K562 (cell line): ENCODE measurements at regions not wholly inside any gene's neighbourhood (a gene's known extent, or its start where the extent isn't known, plus 50 kb on each side); places are given as distances from the start of the nearest gene placed in this dataset.

Experiments
- ATAC-seq: fragments of 200-7000 bp; cut with Tn5 transposase; 3 replicates; pipeline ENCODE4 v1.9.1; 2020; ENCODE audit warnings: moderate library complexity
- BruUV-seq: library from RNA; stranded (reverse); fragments of 400-500 nt; replicated peaks from 2 replicates; lab custom pipeline; 2021; lab: Mats Ljungman, UMichigan
- CTCF ChIA-PET: fragments of 300-600 bp; formaldehyde crosslinking; extraction: SDS; loops from one replicate; lab custom pipeline; 2021; ENCODE audit warnings: low intra/inter-chr PET ratio; lab: Yijun Ruan, JAX
- POLR2A ChIA-PET: fragments of 300-600, 350-650 bp; sonication (Branson Sonifier 250); formaldehyde crosslinking; extraction: SDS; loops from one replicate; lab custom pipeline; 2021; ENCODE audit warnings: antibody characterized with exemption, inconsistent platforms; lab: Yijun Ruan, JAX
- DNase-seq, 4 experiments: peaks; one replicate each; pipeline versions ENCODE4 v3.0.0 to v3.0.0-alpha.2; 2011 to 2018; ENCODE audit warnings: low spot score in 3 of 4, mixed read lengths in 3 of 4; ENCODE audit errors: extremely low read depth in 1 of 4
- FAIRE-seq: peaks from 2 replicates; lab custom pipeline; 2011; peaks lifted over from hg19 to GRCh38; lab: Jason Lieb, UNC
- H2AFZ ChIP-seq: 2 replicates; pipeline ENCODE4 v1.6.0; 2011; ENCODE audit warnings: low read depth, low read length, control low read depth, inconsistent platforms
- H3K27ac ChIP-seq: fragments of 200-600 bp; 3 replicates; pipeline ENCODE4 v1.8.0; 2011; ENCODE audit warnings: low read depth, mild to moderate bottlenecking, control low read depth, inconsistent platforms, low read length, moderate library complexity, mixed read lengths; ENCODE audit errors: extremely low read depth
- H3K27me3 ChIP-seq, 2 experiments: fragments of 300-600 bp in 1 of 2; 2 replicates in 1 of 2; 3 replicates in 1 of 2; pipeline versions ENCODE4 v1.6.0 to v1.8.0; 2011; ENCODE audit warnings: inconsistent platforms in 2 of 2, low read length in 2 of 2, mild to moderate bottlenecking in 1 of 2, mixed read lengths in 1 of 2, moderate library complexity in 1 of 2; ENCODE audit not compliant: control insufficient read depth in 2 of 2, insufficient read depth in 2 of 2
- H3K36me3 ChIP-seq: fragments of 300-600 bp; 3 replicates; pipeline ENCODE4 v1.8.0; 2011; ENCODE audit warnings: mild to moderate bottlenecking, low read length, inconsistent platforms; ENCODE audit not compliant: control insufficient read depth, insufficient read depth
- H3K4me1 ChIP-seq, 2 experiments: fragments of 200-600 bp in 1 of 2; replicated peaks in 1 of 2; 2 replicates in 1 of 2; 3 replicates in 1 of 2; pipeline versions ENCODE4 v1.5.1 to v1.8.0; 2011; ENCODE audit warnings: inconsistent platforms in 2 of 2, low read length in 2 of 2, mild to moderate bottlenecking in 1 of 2, mixed read lengths in 1 of 2, moderate library complexity in 1 of 2; ENCODE audit not compliant: control insufficient read depth in 2 of 2, insufficient read depth in 2 of 2
- H3K4me2 ChIP-seq: 2 replicates; pipeline ENCODE4 v1.6.1; 2011; ENCODE audit warnings: low read length, control low read depth, inconsistent platforms, mixed read lengths; ENCODE audit not compliant: insufficient read depth
- H3K4me3 ChIP-seq: fragments of 200-600 bp; sonication (generic), shearing (Covaris generic); 2 replicates; pipeline ENCODE4 v1.5.1; 2016; ENCODE audit warnings: control low read depth, inconsistent platforms
- H3K79me2 ChIP-seq: fragments of 200-600 bp; 3 replicates; pipeline ENCODE4 v1.8.0; 2011; ENCODE audit warnings: low read length, inconsistent platforms; ENCODE audit not compliant: control insufficient read depth, insufficient read depth
- H3K9ac ChIP-seq, 2 experiments: 2 replicates each; pipeline versions ENCODE4 v1.6.0 to v1.6.1; 2011; ENCODE audit warnings: low read depth in 2 of 2, low read length in 2 of 2, control low read depth in 1 of 2, inconsistent platforms in 1 of 2, mild to moderate bottlenecking in 1 of 2, mixed read lengths in 1 of 2; ENCODE audit not compliant: insufficient read depth in 1 of 2
- H3K9me1 ChIP-seq: one replicate; pipeline ENCODE4 v1.6.0; 2011; ENCODE audit warnings: inconsistent platforms, mild to moderate bottlenecking, low read length, moderate library complexity; ENCODE audit not compliant: control insufficient read depth, insufficient read depth
- H3K9me3 ChIP-seq: replicated peaks from 2 replicates; pipeline ENCODE4 v1.5.1; 2011; ENCODE audit warnings: low read depth, low read length, inconsistent platforms; ENCODE audit not compliant: control insufficient read depth, insufficient read depth
- H4K20me1 ChIP-seq: replicated peaks from 2 replicates; pipeline ENCODE4 v1.6.1; 2011; ENCODE audit warnings: low read length, inconsistent platforms, mixed read lengths; ENCODE audit not compliant: control insufficient read depth, insufficient read depth
- ATF6 ChIP-seq: sonication (generic); formaldehyde crosslinking; IDR thresholded peaks from 2 replicates; pipeline ENCODE4 v1.4.0; 2020; ENCODE audit warnings: mild to moderate bottlenecking, missing genetic modification reagents
- CXXC5 ChIP-seq: fragments of 250-450 bp; sonication (Bioruptor Pico); IDR thresholded peaks from 2 replicates; pipeline ENCODE4 v1.8.0; 2022; ENCODE audit warnings: inconsistent platforms, mild to moderate bottlenecking, moderate library complexity
- HNRNPL ChIP-seq: fragments of 200-400 bp; formaldehyde crosslinking; IDR thresholded peaks from 2 replicates; pipeline ENCODE4 v1.6.1; 2017; ENCODE audit warnings: low read depth, mild to moderate bottlenecking, low read length
- ILF3 ChIP-seq: fragments of 450-650 bp; IDR thresholded peaks from 2 replicates; pipeline ENCODE4 v1.6.1; 2018; ENCODE audit warnings: antibody characterized with exemption, mild to moderate bottlenecking, moderate library complexity, borderline replicate concordance
- NFIC ChIP-seq: fragments of 450-650 bp; IDR thresholded peaks from 2 replicates; pipeline ENCODE4 v1.6.1; 2017; ENCODE audit warnings: mild to moderate bottlenecking, inconsistent platforms
- NONO ChIP-seq, 2 experiments: fragments of 200-400 bp in 1 of 2; fragments of 450-650 bp in 1 of 2; formaldehyde crosslinking in 1 of 2; IDR thresholded peaks; 2 replicates each; pipeline ENCODE4 v1.6.1; 2017; ENCODE audit warnings: low read depth in 2 of 2, mild to moderate bottlenecking in 2 of 2, moderate library complexity in 2 of 2, low read length in 1 of 2
- RBM17 ChIP-seq: fragments of 200-400 bp; formaldehyde crosslinking; IDR thresholded peaks from 2 replicates; pipeline ENCODE4 v1.6.1; 2017; ENCODE audit warnings: low read depth, mild to moderate bottlenecking, low read length, borderline replicate concordance
- RUNX1 ChIP-seq: sonication (generic); IDR thresholded peaks from 2 replicates; pipeline ENCODE4 v1.6.1; 2016; ENCODE audit warnings: antibody characterized with exemption, low read depth
- SLC30A9 ChIP-seq: fragments of 250-450 bp; sonication (Bioruptor Pico); IDR thresholded peaks from 2 replicates; pipeline ENCODE4 v1.8.0; 2022; ENCODE audit warnings: mild to moderate bottlenecking, moderate library complexity
- TCF7 ChIP-seq: sonication (generic); IDR thresholded peaks from 2 replicates; pipeline ENCODE4 v1.6.1; 2016; ENCODE audit warnings: antibody characterized with exemption, borderline replicate concordance
- XRCC3 ChIP-seq: fragments of 450-650 bp; IDR thresholded peaks from 2 replicates; pipeline ENCODE4 v1.6.1; 2017; ENCODE audit warnings: mild to moderate bottlenecking, moderate library complexity
- ZBTB1 ChIP-seq: sonication (generic); formaldehyde crosslinking; IDR thresholded peaks from 2 replicates; pipeline ENCODE4 v1.8.1; 2023; ENCODE audit warnings: missing genetic modification reagents, low read depth, mild to moderate bottlenecking, borderline replicate concordance
- ZBTB5 ChIP-seq: fragments of 450-650 bp; IDR thresholded peaks from 2 replicates; pipeline ENCODE4 v1.6.1; 2017; ENCODE audit warnings: antibody characterized with exemption
- ZNF133 ChIP-seq: fragments of 250-450 bp; sonication (Bioruptor Pico); IDR thresholded peaks from 2 replicates; pipeline ENCODE4 v1.4.0; 2020; ENCODE audit warnings: mild to moderate bottlenecking
- ZNF212 ChIP-seq: fragments of 450-650 bp; formaldehyde crosslinking; IDR thresholded peaks from 2 replicates; pipeline ENCODE4 v1.4.0; 2020; ENCODE audit warnings: mild to moderate bottlenecking
- ZNF586 ChIP-seq: fragments of 450-650 bp; formaldehyde crosslinking; conservative IDR thresholded peaks from 2 replicates; pipeline ENCODE4 v1.4.0; 2020; ENCODE audit warnings: mild to moderate bottlenecking, moderate library complexity
- ZNF79 ChIP-seq: fragments of 250-450 bp; sonication (Bioruptor Pico); IDR thresholded peaks from 2 replicates; pipeline ENCODE4 v1.4.0; 2020; ENCODE audit warnings: low read depth, mild to moderate bottlenecking, moderate library complexity
- WGBS: fragments of 100-300 bp; shearing (Covaris generic); methylation state at CpG from one replicate; pipeline ENCODE4 v1.1.6; 2016; ENCODE audit warnings: low coverage, mixed read lengths; ENCODE audit not compliant: insufficient coverage; ENCODE audit errors: missing lambda C conversion rate; 5-methylcytosine and 5-hydroxymethylcytosine counted together
- in situ Hi-C: fragments of 300-500 bp; cut with MboI; formaldehyde crosslinking; loops from 4 replicates; pipeline ENCODE4 v1.15.0; 2018; ENCODE audit warnings: inconsistent platforms, mixed read lengths
- intact Hi-C: fragments of 100-400 bp; cut with micrococcal nuclease; formaldehyde crosslinking; loops from 2 replicates; pipeline ENCODE4 v1.14.2; 2022

- intact Hi-C loops (no loop called here), in situ Hi-C loops (no loop called here)
- H4K20me1 ChIP-seq: no peaks in the 10 kb centered on the region
- WGBS: 1% methylated on average over 13 of the region's 17 CpGs
- FAIRE-seq (no peak), DNase-seq (no peak), ATAC-seq (no peak)
- H3K27ac ChIP-seq: no peak overlapping the region
- H2AFZ ChIP-seq: no peak overlapping the region
- H3K4me1 ChIP-seq: no peaks in the 10 kb centered on the region
- POLR2A ChIA-PET: no interaction called here
- CTCF ChIA-PET: no interaction called here
- no peaks in the 10 kb centered on the region; the same call in 1 of the 2 replicates for H3K9me3 ChIP-seq
- H3K4me2 ChIP-seq: no peak overlapping the region
- H3K27me3 ChIP-seq: no peaks in the 10 kb centered on the region
- H3K4me3 ChIP-seq: no peak overlapping the region
- H3K9ac ChIP-seq: no peak overlapping the region
- H3K9me1 ChIP-seq: no peaks in the 10 kb centered on the region
- TF ChIP-seq HNRNPL (no peak), ILF3 (no peak), TCF7 (no peak), NONO (IDR thresholded peaks at IDR 0.05; ENCODE audit: low read depth in 2 of 2, low read length in 1 of 2) (no peak), SLC30A9 (no peak), ZNF133 (CRISPR knock-in tag) (no peak), NFIC (no peak), RBM17 (no peak), ATF6 (no peak), RUNX1 (no peak), XRCC3 (no peak), ZNF586 (no peak), ZBTB1 (CRISPR knock-in tag) (no peak), ZBTB5 (no peak), ZNF212 (CRISPR knock-in tag) (no peak), ZNF79 (CRISPR knock-in tag) (no peak), CXXC5 (CRISPR knock-in tag) (no peak)
- no peaks in the 10 kb centered on the region for H3K36me3 ChIP-seq
- BruUV-seq: no TSS peak
- H3K79me2 ChIP-seq: no peaks in the 10 kb centered on the region
Observed at GRCh38 chr6:48983377-48983776, 479.7 kb downstream of the MMUT start.
